Esophagus squamous epithelium (tissue), 5 donors: ENCODE measurements at regions not wholly inside any gene's neighbourhood (a gene's known extent, or its start where the extent isn't known, plus 50 kb on each side); places are given as distances from the start of the nearest gene placed in this dataset.

ENCODE experiments used
- DNase-seq: peaks from one replicate; lab custom pipeline; 2025; lab: John Stamatoyannopoulos, UW
- H3K27ac ChIP-seq, 4 donors: fragments of 200-600 bp; sonication (generic); one replicate each; pipeline ENCODE4 v1.5.1; 2016 to 2019; ENCODE audit warnings: mild to moderate bottlenecking in 1 of 4
- H3K27me3 ChIP-seq, 4 donors: fragments of 200-600 bp; sonication (generic); 1 replicate in 3 of 4; 2 replicates in 1 of 4; pipeline versions ENCODE4 v1.5.1 to v1.6.0; 2017 to 2021; ENCODE audit warnings: antibody characterized with exemption in 1 of 4
- H3K36me3 ChIP-seq, 3 donors: fragments of 200-600 bp; sonication (generic); one replicate each; pipeline ENCODE4 v1.5.1; 2016 to 2019
- H3K4me1 ChIP-seq, 3 donors: fragments of 200-600 bp; sonication (generic); one replicate each; pipeline ENCODE4 v1.5.1; 2017 to 2019
- H3K4me3 ChIP-seq, 4 donors: fragments of 200-600 bp; sonication (generic); 1 replicate in 3 of 4; 2 replicates in 1 of 4; pipeline ENCODE4 v1.5.1; 2016 to 2019; ENCODE audit warnings: mild to moderate bottlenecking in 2 of 4, moderate library complexity in 1 of 4
- H3K9me3 ChIP-seq, 3 donors: fragments of 200-600 bp; sonication (generic); one replicate each; pipeline ENCODE4 v1.5.1; 2016 to 2019
- POLR2A ChIP-seq, 4 donors: fragments of 450-650 bp; IDR thresholded peaks; one replicate each; pipeline ENCODE4 v1.6.1; 2017; ENCODE audit warnings: antibody characterized with exemption in 4 of 4, mild to moderate bottlenecking in 4 of 4, moderate library complexity in 3 of 4
- WGBS, 2 donors: methylation state at CpG; one replicate each; pipeline ENCODE4 v1.1.5; 2018; 5-methylcytosine and 5-hydroxymethylcytosine counted together
- intact Hi-C: fragments of 100-400 bp; cut with DNase I; formaldehyde crosslinking; loops from one replicate; pipeline ENCODE4 v1.15.0; 2022
- TF ChIP-seq, protein P1 (sequence below), 6 experiments: fragments of 450-650 bp in 4 of 6; fragments of 200-600 bp in 2 of 6; sonication (generic) in 2 of 6; IDR thresholded peaks; one replicate each; pipeline ENCODE4 v1.5.1; 2016 to 2019; ENCODE audit warnings: antibody characterized with exemption in 6 of 6, mild to moderate bottlenecking in 4 of 6, moderate library complexity in 4 of 6
- donor health status: DM: yes; HTN: yes; CAD: no.

DNA sequence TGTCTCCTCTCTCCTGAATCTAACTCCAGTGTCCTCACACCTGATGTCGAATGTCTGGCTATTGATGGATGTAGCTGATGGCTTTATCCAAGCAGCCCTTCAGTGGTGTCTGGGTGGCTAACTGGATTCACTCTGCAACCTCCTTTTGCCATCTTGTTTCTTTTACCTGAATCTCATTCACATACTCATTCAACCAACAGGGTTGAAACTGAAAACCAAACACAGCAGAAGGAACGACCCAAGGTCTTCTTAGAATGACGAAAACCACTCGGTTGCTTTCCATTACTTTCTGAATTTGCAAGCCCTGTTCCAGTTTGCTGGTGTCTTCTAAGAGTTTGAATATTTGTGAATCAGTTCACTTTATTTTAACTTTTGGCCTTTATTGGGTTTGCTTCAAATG, 424.3 kb upstream of the CXADR start:
- Histone ChIP-seq H3K27me3 (no peaks in the 10 kb centered on the region), H3K9me3 (no peaks in the 10 kb centered on the region), H3K4me3 (no peak overlapping the region), H3K4me1 (peaks cover 0 to 23% (median 0%) of the 10 kb centered on the region in 3 donors), H3K36me3 (no peaks in the 10 kb centered on the region), H3K27ac (no peak overlapping the region)
- intact Hi-C loops = no loop called here
- DNase-seq = no peak
- WGBS, 2 donors = 87 to 89% methylated on average over 4 of the region's 4 CpGs
- TF ChIP-seq, protein P1, sequence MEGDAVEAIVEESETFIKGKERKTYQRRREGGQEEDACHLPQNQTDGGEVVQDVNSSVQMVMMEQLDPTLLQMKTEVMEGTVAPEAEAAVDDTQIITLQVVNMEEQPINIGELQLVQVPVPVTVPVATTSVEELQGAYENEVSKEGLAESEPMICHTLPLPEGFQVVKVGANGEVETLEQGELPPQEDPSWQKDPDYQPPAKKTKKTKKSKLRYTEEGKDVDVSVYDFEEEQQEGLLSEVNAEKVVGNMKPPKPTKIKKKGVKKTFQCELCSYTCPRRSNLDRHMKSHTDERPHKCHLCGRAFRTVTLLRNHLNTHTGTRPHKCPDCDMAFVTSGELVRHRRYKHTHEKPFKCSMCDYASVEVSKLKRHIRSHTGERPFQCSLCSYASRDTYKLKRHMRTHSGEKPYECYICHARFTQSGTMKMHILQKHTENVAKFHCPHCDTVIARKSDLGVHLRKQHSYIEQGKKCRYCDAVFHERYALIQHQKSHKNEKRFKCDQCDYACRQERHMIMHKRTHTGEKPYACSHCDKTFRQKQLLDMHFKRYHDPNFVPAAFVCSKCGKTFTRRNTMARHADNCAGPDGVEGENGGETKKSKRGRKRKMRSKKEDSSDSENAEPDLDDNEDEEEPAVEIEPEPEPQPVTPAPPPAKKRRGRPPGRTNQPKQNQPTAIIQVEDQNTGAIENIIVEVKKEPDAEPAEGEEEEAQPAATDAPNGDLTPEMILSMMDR (IDR thresholded peaks at IDR 0.05) = no peak
- no peak for TF ChIP-seq POLR2A (IDR thresholded peaks at IDR 0.05)

DNA sequence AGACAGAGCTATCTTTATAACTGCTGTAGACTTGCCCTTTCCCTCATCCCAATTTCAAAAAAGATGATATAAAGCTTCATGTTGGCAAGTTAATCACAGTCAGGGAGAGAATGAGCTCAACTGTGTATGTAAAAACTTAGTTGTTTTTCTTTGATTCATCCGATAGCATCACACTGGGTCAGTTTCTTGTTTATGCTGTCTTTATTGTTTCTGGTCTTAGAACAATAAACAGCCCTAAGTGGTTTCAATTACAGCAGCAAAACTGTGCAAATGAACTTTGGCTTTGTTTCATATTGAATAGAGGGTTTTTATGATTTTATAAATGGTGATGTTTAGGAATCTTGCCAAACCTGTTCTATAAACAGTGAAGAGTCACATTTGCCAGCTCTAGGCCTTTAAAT, 423.8 kb upstream of the CXADR start:
- no peaks in the 10 kb centered on the region for H3K27me3 ChIP-seq
- H3K36me3 ChIP-seq = no peaks in the 10 kb centered on the region
- H3K4me1 ChIP-seq = peaks cover 0 to 23% (median 0%) of the 10 kb centered on the region in 3 donors
- peak overlapping the region in 1 of 4 donors; percentile 33 for H3K27ac ChIP-seq
- no peak overlapping the region for H3K4me3 ChIP-seq
- intact Hi-C loops = no loop called here
- TF ChIP-seq, protein P1 (IDR thresholded peaks at IDR 0.05) = no peak
- TF ChIP-seq POLR2A (IDR thresholded peaks at IDR 0.05) = no peak
- H3K9me3 ChIP-seq = no peaks in the 10 kb centered on the region
- WGBS, 2 donors = 17 to 18% methylated on average over 1 of the region's 1 CpG
- DNase-seq = no peak

DNA sequence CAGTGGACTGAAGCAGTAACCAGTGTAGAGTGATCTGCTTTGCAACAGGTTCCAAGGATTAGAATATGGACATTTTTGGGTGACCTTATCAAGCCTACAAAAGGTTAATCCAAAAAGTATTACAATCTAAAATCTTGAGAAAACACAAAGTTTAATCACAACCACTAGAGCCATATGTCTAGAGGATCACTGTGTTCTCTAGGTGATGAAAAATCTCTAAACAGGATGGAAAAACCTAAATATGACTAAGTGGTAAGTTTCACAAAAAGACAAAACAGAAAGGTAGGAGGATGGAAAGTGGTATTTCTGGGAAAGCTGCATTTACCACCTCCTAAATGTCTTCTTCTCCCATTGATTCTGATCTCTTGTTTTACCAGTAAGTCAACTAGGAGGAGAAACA, 411.1 kb upstream of the CXADR start:
- DNase-seq = no peak
- intact Hi-C loops = no loop called here
- Histone ChIP-seq H3K27me3 (no peaks in the 10 kb centered on the region), H3K27ac (no peak overlapping the region), H3K4me1 (no peaks in the 10 kb centered on the region), H3K36me3 (no peaks in the 10 kb centered on the region), H3K4me3 (no peak overlapping the region), H3K9me3 (no peaks in the 10 kb centered on the region)
- TF ChIP-seq, protein P1 (IDR thresholded peaks at IDR 0.05) = no peak
- TF ChIP-seq POLR2A (IDR thresholded peaks at IDR 0.05) = no peak

DNA sequence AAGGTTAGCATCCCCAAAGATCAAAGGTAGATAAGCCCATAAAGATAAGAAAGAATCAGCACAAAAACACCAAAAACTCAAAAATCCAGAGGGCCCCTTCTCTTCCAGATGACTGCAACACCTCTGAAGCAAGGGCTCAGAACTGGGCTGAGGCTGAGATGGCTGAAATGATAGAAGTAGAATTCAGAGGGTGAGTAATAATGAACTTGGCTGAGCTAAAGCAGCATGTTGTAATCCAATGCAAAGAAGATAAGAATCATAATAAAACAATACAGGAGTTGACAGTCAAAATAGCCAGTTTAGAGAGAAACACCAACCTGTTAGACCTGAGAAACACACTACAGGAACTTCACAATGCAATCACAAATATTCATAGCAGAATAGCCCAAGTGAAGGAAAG, 406.9 kb upstream of the CXADR start:
- no peak for TF ChIP-seq POLR2A (IDR thresholded peaks at IDR 0.05)
- Histone ChIP-seq H3K9me3 (no peaks in the 10 kb centered on the region), H3K4me3 (no peak overlapping the region), H3K27ac (no peak overlapping the region), H3K36me3 (no peaks in the 10 kb centered on the region), H3K27me3 (no peaks in the 10 kb centered on the region), H3K4me1 (no peaks in the 10 kb centered on the region)
- DNase-seq = no peak
- intact Hi-C loops = no loop called here

DNA sequence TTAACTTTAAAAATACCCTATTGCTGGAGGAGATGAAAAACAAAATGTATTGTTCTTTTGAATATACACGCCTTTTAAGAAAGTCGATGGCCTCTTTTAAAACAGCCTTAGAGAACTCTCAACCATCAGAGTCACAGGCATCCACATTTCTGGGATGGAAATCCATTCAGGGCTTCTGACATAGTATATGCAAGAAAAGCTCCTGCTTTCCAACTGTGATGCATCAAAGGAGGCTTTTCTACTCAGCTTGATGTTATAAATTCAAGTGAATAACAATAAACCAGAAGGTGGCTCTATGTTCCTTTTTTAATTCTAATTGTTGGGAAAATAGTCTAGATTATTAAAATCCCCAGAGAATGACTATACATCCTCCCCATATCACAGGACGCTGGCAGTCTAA, 398.8 kb upstream of the CXADR start:
- Histone ChIP-seq H3K36me3 (no peaks in the 10 kb centered on the region), H3K4me3 (no peak overlapping the region), H3K27ac (no peak overlapping the region), H3K27me3 (no peaks in the 10 kb centered on the region), H3K9me3 (no peaks in the 10 kb centered on the region), H3K4me1 (no peaks in the 10 kb centered on the region)
- intact Hi-C loops = loop anchor here (10.0 kb wide), 1 partner anchor 61 kb away; no protein-coding TSS in a partner anchor
- no peak for DNase-seq
- TF ChIP-seq, protein P1 (IDR thresholded peaks at IDR 0.05) = no peak
- TF ChIP-seq POLR2A (IDR thresholded peaks at IDR 0.05) = no peak
- WGBS, 2 donors = 74 to 84% methylated on average over 3 of the region's 3 CpGs
